OCI-LY3 (cell line): ENCODE measurements at regions not wholly inside any gene's neighbourhood (a gene's known extent, or its start where the extent isn't known, plus 50 kb on each side); places are given as distances from the start of the nearest gene placed in this dataset.

Experiments
- H2AFZ ChIP-seq: fragments of 200-600, 300-600 bp; shearing (Covaris generic); 2 replicates; pipeline ENCODE4 v1.6.0; 2014; ENCODE audit warnings: antibody characterized with exemption, low read depth, low read length
- H3K27ac ChIP-seq: fragments of 200-600, 300-600 bp; sonication (generic); 2 replicates; pipeline ENCODE4 v1.5.1; 2014; ENCODE audit warnings: mild to moderate bottlenecking, low read length, moderate library complexity, mixed read lengths
- H3K27me3 ChIP-seq: fragments of 200-600, 300-600 bp; sonication (generic); 2 replicates; pipeline ENCODE4 v1.6.1; 2014; ENCODE audit warnings: low read depth, low read length, mixed read lengths
- H3K36me3 ChIP-seq: fragments of 200-600, 300-600 bp; sonication (generic); replicated peaks from 2 replicates; pipeline ENCODE3; 2014; ENCODE audit warnings: low read depth, low read length, mixed read lengths
- H3K4me1 ChIP-seq: fragments of 300-600, 200-600 bp; sonication (generic); 2 replicates; pipeline ENCODE4 v1.6.1; 2014; ENCODE audit warnings: low read length, mixed read lengths
- H3K4me2 ChIP-seq: fragments of 200-600, 300-600 bp; sonication (generic); 2 replicates; pipeline ENCODE4 v1.6.1; 2014; ENCODE audit warnings: low read length, mixed read lengths
- H3K4me3 ChIP-seq: fragments of 300-600, 200-600 bp; sonication (generic); 2 replicates; pipeline ENCODE4 v1.5.1; 2014; ENCODE audit warnings: antibody characterized with exemption, mild to moderate bottlenecking, low read length, moderate library complexity
- H3K79me2 ChIP-seq: fragments of 300-600, 200-600 bp; shearing (Covaris generic); 2 replicates; pipeline ENCODE4 v1.6.1; 2014; ENCODE audit warnings: mild to moderate bottlenecking, low read length, mixed read lengths
- H3K9ac ChIP-seq: fragments of 300-600, 200-600 bp; shearing (Covaris generic); 2 replicates; pipeline ENCODE4 v1.6.0; 2014; ENCODE audit warnings: mild to moderate bottlenecking, low read length, moderate library complexity
- H3K9me3 ChIP-seq: fragments of 200-600, 300-600 bp; shearing (Covaris generic); 2 replicates; pipeline ENCODE4 v1.6.1; 2014; ENCODE audit warnings: low read length, mixed read lengths; ENCODE audit not compliant: insufficient read depth
- H4K20me1 ChIP-seq: fragments of 200-600, 300-600 bp; sonication (generic); 2 replicates; pipeline ENCODE4 v1.6.1; 2016; ENCODE audit warnings: low read length, mixed read lengths; ENCODE audit not compliant: insufficient read depth
- CTCF ChIP-seq: fragments of 200-600, 300-600 bp; sonication (generic); IDR thresholded peaks from 2 replicates; pipeline ENCODE4 v1.5.1; 2014; ENCODE audit warnings: antibody characterized with exemption, low read length, low read depth
- EZH2phosphoT487 ChIP-seq: fragments of 200-600 bp; shearing (Covaris generic); IDR thresholded peaks from 2 replicates; pipeline ENCODE4 v1.6.1; 2018; ENCODE audit warnings: antibody characterized with exemption, mixed run types, low read depth

GRCh38 chr2:48856657-48857056 lies 101.1 kb upstream of the LHCGR start:
- no peak overlapping the region for H3K27ac ChIP-seq
- H3K9ac ChIP-seq: no peak overlapping the region
- H3K9me3 ChIP-seq: no peaks in the 10 kb centered on the region
- H3K4me2 ChIP-seq: no peak overlapping the region
- H3K27me3 ChIP-seq: no peaks in the 10 kb centered on the region; the same call in 1 of the 2 replicates
- no peaks in the 10 kb centered on the region for H3K36me3 ChIP-seq
- H3K4me1 ChIP-seq: no peaks in the 10 kb centered on the region
- no peak overlapping the region for H3K4me3 ChIP-seq
- H3K79me2 ChIP-seq: no peaks in the 10 kb centered on the region
- H2AFZ ChIP-seq: no peak overlapping the region
- TF ChIP-seq EZH2phosphoT487 (no peak), CTCF (no peak)
- no peaks in the 10 kb centered on the region for H4K20me1 ChIP-seq

- H2AFZ ChIP-seq: no peak overlapping the region
- no peak overlapping the region for H3K9ac ChIP-seq
- no peaks in the 10 kb centered on the region for H3K79me2 ChIP-seq
- no peak overlapping the region for H3K4me3 ChIP-seq
- H3K27ac ChIP-seq: no peak overlapping the region
- H3K4me1 ChIP-seq: no peaks in the 10 kb centered on the region
- no peaks in the 10 kb centered on the region for H3K9me3 ChIP-seq
- H3K27me3 ChIP-seq: no peaks in the 10 kb centered on the region; the same call in 1 of the 2 replicates
- no peak for TF ChIP-seq CTCF
- TF ChIP-seq EZH2phosphoT487: no peak
- no peaks in the 10 kb centered on the region for H3K36me3 ChIP-seq
- H3K4me2 ChIP-seq: no peak overlapping the region
- no peaks in the 10 kb centered on the region for H4K20me1 ChIP-seq
These were observed 100.6 kb upstream of the LHCGR start for GRCh38 chr2:48856144-48856543.

DNA sequence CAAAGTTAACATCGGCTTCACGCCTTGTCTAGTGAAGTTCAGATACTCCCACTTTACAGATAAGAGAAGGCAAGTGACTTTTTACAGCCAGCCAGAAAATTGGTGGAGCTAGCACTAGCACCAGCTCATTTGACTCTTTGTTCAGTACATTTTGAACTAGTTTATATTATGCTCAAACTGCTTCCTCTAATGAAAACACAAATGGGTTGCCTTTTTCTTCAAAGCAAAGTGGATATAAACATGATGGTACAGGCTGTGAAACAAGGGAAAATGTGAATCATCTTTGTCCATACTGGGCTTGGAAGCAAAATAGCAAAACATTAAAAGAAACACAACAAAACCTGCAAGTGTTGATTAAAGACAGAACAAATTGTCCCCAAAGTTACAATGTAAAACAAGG lies 99.6 kb upstream of the LHCGR start:
- H3K79me2 ChIP-seq: no peaks in the 10 kb centered on the region
- no peak overlapping the region for H3K9ac ChIP-seq
- H3K4me3 ChIP-seq: no peak overlapping the region
- H2AFZ ChIP-seq: no peak overlapping the region
- H3K4me2 ChIP-seq: no peak overlapping the region
- H3K27me3 ChIP-seq: no peaks in the 10 kb centered on the region; the same call in 1 of the 2 replicates
- no peaks in the 10 kb centered on the region for H3K4me1 ChIP-seq
- no peaks in the 10 kb centered on the region for H3K36me3 ChIP-seq
- no peak for TF ChIP-seq CTCF
- TF ChIP-seq EZH2phosphoT487: no peak
- H3K27ac ChIP-seq: no peak overlapping the region
- H3K9me3 ChIP-seq: no peaks in the 10 kb centered on the region
- H4K20me1 ChIP-seq: no peaks in the 10 kb centered on the region

GRCh38 chr2:48854681-48855080 lies 99.2 kb upstream of the LHCGR start:
- H3K9me3 ChIP-seq: no peaks in the 10 kb centered on the region
- H3K79me2 ChIP-seq: no peaks in the 10 kb centered on the region
- no peak overlapping the region for H3K9ac ChIP-seq
- no peak overlapping the region for H3K27ac ChIP-seq
- H3K4me1 ChIP-seq: no peaks in the 10 kb centered on the region
- TF ChIP-seq CTCF: no peak
- no peak for TF ChIP-seq EZH2phosphoT487
- H4K20me1 ChIP-seq: no peaks in the 10 kb centered on the region
- H3K4me2 ChIP-seq: no peak overlapping the region
- H3K36me3 ChIP-seq: no peaks in the 10 kb centered on the region
- no peak overlapping the region for H2AFZ ChIP-seq
- no peaks in the 10 kb centered on the region; the same call in 1 of the 2 replicates for H3K27me3 ChIP-seq
- H3K4me3 ChIP-seq: no peak overlapping the region
